GM18861 (cell line): ENCODE measurements at regions not wholly inside any gene's neighbourhood (a gene's known extent, or its start where the extent isn't known, plus 50 kb on each side); places are given as distances from the start of the nearest gene placed in this dataset.
"Not testable (repeated sequence)": the region's sequence is repeated elsewhere in the genome, so short reads cannot be mapped to it uniquely, and the experiment has no call there.

ENCODE experiments used
- ATAC-seq: cut with Tn5 transposase; IDR thresholded peaks from one replicate; pipeline ENCODE4 v1.9.1; 2021; ENCODE audit not compliant: unreplicated experiment

DNA sequence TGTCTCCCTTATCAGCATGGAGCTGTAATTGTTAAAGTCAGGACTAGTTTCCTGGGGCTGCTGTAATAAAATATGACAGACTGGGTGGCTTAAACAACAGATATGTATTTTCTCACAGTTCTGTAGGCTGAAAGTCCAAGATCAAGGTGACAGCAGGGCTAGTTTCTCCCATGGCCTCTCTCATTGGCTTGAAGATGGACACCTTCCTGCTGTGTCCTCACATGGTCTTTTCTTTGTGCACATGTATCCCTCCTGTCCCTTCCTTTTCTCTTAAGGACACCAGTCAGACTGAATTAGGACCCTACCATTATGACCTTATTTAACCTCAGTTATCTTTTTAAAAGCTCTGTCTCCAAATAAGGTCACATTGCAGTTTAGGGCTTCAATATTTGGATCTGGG, 700.5 kb upstream of the MEF2C start:
- ATAC-seq = no peak

DNA sequence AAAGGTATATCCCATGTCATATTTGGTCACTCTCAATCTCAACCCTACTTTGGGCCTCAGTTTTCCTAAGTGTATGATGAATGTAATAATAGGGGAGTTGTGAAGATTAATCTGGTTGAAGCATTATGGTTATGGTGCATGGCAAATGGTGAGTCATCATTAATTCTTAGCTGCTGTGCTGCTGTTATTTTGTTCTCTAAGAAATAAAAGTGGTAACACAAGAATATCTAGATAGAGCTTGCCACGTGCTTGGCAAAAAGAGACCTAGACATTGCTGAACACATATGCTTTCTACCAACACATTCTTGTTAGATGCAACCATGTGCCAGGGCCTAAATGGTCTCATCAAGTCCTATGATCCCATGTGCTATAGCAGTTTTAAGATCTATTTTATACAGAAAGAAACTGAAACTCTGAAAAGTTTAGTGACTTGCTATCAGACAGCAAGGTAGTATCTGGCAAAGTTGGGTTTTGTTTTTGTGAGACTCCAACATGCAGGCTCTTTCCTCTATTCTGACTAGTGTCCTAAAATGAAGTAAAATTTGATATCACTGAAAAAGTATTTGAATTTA, 699.9 kb upstream of the MEF2C start:
- ATAC-seq = no peak

DNA sequence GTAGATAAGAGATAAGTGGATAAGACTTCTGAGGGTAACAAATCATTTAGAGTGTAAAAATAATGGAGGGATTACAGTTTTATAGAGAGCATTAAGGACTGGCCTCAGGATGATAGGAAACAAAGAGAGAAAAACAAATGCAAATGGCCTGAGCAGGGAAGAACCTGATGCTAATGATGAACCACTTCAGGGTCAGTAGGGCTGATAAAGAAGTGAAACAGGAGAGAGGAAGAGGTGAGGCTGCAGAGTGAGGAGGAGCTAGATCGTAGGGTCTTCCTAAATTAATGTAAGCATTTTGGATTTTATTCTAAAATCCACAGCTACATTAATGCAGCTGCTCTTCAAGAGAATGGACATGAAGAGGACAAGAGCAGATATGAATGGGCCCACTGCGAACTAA, 698.0 kb upstream of the MEF2C start:
- no peak for ATAC-seq

DNA sequence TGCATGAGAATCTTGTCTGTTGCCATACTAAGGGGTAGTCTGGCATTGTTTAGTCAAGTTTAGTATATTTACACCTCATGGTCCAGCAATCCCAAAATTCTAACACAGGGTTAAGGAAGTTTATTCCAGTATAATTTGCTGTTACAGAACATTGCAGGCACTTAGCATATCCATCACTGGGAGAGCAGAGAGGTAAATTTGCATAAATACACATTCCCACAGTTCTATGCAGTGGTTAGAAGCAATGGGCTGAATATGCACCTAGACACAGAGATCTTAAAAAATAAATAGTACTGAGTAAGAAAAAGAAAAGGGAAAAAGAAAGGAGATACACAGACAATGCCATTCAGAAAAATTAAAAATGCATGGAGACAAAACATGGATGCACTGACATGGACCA, 692.3 kb upstream of the MEF2C start:
- ATAC-seq = no peak

DNA sequence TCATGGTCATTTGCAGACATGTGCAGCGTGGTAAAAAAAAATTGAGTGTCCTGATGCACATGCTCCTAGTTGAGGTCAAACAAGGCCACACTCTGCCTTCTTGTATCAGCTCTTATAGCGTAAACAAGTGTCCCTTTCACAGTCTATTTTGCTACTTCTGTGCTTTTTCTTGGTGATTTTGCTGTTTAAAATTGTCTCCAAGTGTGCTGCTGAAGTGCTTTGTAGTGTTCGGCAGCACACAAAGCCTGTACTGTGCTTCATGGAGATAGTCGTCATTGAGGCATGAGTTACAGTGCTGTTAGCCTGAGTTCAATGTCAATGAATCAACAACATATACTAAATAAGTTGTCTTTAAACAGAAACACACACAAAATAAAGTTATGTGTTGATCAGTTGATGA, 690.4 kb upstream of the MEF2C start:
- ATAC-seq = no peak

DNA sequence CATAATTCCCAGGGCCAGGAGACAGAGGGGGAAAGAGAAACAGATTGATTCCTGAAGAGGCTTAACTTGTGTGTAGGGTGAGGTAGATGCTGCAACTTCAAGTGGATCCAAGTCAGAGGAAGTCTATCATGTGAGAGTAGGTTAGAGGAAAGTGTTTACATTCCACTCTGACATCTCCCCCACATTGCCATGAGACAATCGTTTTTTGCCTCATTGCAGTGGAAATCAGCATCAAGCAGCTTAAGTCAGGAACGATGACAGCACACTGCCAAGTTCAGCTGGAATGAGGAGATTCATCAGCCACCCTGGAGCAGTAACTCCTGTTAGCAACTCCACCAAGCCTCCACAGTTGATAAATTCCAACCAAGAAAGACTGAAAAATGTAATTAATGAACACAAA, 689.7 kb upstream of the MEF2C start:
- ATAC-seq = no peak

DNA sequence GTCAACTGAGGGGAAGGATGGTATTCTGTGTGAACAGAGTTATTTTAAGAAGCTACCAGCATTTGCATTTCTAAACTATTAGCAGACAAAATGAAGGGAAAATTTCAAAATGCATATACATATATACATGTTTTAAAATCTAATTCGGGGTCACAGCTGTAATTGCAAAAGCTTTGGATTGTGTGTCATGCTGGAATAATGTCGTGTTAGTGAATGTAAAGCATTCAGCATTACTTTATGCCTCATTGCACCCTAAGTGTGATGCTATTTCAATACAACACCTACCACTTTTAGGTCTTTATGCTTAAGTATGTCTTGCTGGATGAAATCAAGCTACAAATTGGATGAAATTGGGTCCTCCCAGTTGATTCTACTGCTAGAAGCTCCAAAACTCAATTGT, 687.6 kb upstream of the MEF2C start:
- no peak for ATAC-seq

DNA sequence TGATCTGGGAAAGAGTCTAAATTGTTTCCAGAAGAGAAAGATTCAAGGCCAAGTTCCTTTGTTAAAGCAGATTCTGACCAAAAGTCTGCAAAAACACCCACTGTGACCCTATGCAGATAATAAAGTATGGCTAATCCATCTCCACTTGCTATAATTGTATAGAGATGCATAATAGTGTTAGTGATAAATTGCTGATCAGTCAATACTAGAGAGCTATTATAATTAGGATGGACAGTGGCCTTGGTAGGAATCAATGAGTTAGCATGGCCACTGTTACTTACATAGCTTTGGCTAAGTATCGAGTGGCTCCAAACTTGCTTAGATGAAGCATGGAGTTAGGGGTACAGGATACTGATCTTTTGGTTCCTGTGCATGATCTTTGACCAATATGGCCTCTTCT, 683.4 kb upstream of the MEF2C start:
- ATAC-seq = no peak

DNA sequence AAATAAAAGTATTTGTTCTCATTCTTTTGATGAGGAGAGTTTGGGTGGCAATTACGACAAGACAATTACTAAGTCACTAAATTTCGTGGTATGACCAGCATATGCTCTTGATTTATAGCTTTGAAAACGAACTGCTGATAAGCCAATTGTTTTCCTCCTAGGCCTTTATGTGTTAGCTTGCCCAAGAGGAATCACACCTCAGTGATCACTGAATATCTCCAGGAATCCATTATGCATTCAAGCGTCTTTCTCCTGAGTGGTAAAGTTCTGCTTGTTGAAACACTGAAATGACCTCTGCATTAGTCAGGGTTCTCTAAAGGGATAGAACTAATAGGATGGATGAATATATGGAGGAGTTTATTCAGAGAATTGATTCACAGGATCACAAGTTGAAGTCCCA, 677.7 kb upstream of the MEF2C start:
- ATAC-seq = no peak

DNA sequence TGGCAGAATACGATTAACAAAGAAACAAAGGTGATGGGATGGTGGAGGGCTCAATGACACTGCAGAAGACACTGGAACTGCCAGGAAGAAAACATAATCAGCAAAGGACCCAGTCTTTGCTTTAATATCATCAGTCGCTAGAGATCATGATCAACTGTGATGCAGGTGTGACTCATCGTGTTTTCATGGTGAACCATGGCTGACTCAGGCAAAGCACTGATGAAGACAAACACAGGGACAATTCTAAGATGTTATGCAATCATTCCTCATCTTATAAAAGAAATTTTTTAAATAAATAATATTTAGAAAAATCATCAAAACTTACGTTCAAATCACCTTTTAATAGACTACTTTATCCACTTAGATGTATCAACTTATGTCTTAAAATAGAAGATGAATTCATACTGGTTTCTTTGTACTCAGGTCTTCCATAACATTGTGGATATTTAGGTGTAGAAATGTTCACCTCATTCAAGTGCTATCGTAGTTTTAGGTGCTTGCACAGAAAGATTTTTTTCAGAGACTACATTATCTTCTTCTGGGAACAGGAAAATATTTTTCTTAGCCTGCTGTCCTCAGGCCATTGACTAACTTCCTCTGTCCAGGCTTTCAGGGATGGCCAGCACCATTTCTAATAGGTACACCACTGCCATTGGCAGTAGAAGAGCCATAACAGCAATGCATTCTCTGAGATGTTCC, 673.4 kb upstream of the MEF2C start:
- ATAC-seq = no peak

DNA sequence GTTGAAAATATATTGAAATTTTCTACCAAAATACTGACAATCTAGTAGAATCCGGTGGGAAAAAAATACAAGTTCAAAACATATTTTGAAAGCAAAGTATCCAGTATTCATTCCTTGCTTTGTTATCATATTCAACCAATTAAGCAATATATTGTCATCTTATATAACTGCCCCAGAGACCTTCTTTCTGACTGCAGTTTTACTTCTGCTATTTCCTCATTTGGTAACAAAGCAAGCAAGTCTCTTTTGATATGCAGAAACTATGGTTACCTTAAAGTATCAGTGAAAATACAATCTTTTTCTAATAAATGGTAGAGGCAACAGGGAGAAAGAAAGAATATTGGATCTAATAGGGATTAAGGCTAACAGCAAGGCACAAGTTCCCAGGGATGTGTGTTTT, 663.7 kb upstream of the MEF2C start:
- ATAC-seq = no peak

DNA sequence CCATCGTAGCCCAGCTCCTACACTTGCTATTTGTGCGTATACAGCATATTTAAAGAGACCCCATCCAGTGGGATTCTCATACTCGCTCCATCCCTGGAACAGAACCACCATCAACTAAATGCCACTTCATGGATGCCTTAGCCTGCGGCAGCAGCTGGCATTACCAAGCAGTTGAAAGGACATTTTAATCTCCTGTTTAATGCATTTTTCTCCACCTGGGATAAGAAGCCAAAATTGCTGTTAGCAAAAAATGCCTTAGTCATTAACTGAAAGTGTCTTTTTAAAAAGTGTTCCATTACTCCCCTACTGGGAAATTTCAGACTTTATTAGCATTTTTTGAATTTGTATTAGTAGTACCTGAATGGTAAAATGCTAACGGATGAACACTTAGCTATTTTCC, 662.6 kb upstream of the MEF2C start:
- ATAC-seq = no peak

DNA sequence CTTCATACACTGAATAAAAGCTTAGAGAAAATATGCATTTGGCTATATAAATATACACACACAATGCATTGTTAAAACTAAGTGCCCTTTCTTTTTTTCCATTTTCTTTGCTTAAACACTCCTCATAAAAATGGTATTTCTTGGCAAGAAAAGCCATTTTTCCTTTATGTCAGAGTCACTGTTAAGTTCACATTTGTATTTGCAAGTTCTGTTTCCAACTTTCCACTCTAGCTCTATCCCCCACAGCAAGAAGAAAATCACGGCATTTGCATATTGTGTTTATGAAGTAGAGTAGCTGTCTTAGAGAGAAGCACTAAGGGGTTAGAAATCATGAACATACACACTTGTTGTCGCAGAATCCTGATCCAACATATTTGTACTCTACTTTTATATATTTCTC, 662.1 kb upstream of the MEF2C start:
- no peak for ATAC-seq

DNA sequence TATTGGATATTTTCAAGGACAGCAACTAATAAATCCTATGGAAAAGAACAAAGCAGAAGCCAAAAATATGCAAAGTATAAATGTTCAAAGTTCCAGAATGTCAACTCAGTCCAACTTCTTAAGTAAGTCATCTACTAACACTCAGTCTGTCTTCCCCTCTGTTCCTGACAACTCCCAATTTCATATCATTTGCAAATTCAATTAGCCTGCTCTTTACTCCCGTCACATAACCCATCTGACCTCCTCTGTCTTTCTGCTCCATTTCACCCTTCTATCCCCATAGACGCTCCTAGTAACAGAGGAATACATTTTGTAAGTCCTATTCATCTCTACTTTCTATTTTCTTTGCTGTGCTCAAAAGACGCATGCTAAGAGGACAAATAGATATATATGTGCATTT, 659.8 kb upstream of the MEF2C start:
- ATAC-seq = no peak

DNA sequence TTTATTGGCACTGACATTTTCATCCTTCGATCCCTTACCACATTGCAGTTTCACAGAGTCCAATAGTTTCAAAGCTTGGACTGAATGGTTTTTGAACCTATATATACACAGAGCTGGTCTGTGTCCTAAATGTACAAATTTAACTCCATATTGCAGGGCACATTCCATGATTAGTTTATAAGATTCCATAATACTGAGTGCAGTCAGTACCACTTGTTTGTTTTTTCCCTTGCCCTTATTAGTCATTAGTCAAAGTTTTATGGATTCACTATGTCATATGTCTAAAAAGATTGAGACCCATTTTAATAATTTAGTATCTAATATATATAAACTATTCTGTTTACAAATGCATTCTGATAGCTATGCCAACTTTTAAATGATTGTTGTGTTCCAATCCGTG, 654.8 kb upstream of the MEF2C start:
- ATAC-seq = no peak

DNA sequence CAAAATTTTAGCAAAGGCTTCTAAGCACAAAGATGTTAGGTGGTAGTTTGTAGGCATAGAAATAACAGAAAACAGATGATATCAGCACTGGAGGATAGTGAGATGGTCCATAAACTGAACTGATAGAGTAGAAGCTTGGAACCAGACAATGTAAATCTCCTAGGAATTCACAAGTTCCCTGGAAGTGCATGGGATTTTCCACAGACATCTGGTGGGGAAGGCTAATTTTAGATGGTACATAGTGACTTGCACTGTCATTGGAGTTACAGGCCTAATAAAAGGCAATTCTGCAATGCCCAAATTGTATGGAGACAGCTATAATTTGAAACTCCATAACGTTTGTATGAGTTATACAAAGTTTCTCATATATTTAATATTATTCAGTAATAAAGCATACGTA, 653.0 kb upstream of the MEF2C start:
- no peak for ATAC-seq

DNA sequence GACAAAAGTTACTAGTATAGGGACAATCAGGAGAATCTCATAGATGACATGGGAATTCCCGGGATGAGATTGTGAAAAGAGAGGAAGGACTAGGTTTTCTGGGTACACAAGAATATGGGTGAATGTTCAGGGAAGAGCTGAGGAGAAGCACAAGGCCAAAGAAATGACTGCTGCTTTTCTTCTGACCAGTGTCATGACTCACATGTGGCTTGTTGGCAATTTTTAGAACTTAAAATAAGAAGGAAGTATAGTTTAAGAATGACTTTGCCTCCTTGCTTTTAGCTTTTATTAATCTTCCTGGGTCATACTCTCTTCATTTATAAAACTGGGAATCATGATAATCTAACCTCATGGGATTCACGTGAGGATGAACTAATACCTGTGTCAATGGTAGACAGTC, 652.4 kb upstream of the MEF2C start:
- no peak for ATAC-seq

DNA sequence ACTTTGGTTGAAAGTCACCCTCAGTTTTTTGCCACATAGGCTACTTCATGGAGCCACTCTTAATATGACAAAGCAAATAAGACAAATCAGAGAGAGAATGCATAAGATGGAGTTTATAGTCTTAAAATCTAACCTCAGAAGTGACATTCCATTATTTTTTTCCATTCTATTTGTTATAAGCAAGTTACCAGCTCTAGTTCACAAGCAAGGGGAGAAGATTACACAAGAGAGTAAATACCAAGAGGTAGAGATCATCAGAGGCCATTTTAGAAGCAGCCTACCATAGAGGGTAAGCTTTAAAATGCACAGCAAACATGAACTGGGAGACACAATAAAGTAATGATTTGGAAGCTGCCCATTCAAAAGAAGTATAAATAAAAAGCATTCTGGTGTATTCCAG, 651.3 kb upstream of the MEF2C start:
- ATAC-seq = no peak

DNA sequence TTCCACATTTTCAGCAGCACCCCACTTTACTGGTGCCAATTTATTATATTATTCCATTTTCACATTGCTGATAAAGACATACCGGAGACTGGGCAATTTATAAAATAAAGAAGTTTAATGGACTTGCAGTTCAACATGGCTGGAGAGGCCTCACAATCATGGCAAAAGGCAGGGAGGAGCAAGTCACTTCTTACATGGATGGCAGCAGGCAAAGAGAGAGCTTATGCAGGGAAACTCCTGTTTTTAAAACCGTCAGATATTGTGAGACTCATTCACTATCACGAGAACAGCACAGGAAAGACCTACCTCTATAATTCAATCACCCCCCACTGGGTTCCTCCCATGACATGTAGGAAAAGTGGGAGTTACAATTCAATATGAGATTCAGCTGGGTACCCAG, 641.8 kb upstream of the MEF2C start:
- ATAC-seq = no peak

DNA sequence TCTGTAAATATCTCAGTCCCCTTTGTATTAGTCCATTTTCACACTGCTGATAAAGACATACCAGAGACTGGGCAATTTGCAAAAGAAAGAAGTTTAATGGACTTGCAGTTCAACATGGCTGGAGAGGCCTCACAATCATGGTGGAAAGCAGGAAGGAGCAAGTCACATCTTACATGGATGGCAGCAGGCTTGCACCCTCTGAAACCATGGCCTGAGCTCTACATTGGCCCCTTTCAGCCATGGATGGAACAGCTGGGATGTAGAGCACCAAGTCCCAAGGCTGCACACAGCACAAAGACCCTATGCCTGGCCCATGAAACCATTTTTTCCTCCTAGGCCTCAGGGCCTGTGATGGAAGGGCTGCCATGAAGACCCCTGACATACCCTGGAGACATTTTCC, 640.9 kb upstream of the MEF2C start:
- ATAC-seq = not testable (repeated sequence)

DNA sequence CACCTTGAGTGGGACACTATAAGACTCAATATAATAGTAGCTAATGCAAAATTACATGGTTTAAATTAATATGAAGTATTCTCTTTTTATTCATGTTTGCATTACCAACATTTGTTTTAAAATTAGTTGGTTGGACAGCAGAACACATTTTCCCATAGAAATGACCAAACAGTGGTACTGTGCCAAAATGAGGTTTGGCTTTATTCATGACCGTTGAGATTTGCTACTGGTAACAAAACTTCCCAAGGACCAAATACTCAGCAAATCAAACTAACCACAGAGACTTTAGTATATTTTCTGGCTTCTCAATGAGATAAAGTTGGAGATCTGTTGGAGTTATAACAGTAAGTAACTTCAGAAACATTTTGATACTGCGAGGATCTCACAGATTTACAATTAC, 637.8 kb upstream of the MEF2C start:
- ATAC-seq = no peak

DNA sequence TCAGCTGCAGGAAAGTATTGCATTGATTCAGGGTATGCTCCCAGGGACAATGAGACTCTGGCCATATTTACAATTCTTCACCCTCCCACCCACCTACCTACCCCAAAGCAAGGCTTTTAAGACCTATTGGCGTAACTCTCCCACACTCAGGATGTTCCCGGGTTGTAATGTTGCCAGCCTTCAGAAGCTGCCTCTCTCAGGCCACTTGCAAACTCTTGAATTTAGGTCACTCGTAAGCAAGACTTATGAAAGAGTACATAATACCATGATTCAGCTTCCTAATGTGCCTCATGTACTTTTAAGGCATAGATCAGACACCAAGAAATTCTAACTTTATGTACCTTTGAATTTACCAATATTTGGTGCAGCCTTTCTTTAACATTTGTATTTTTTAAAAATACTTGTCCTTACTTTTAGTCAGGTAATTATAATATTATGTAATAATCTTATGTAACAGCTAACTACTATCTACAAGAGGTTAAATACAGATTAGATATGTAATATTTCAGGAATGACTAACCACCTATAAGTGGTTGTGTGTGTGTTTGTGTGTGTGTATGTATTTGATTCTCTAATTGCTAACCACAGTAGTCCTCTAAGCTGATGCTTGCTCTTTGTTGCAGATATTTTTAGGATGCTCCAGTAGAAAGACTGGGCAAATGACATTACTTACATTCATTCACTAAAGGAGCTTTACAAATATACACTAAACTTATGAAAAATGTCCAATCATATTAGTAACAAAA, 630.5 kb upstream of the MEF2C start:
- ATAC-seq = no peak

DNA sequence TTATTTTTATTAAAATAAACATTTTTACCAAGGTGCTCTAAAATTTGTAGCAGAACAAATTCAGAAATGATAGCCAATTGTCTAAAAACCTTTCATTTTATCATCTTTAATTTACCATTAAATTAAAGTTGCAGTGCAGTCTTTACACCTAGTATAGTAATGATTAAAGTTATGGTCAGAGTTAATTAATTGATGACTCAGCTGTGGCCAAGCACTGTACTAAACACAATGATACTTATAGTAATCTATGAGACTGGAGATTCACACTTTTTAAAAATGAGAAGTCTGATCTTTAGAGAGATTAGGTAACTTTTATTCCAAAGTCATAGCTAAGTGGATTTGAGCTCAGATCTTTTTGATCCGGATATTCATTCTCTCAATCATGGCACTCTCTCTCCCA, 621.1 kb upstream of the MEF2C start:
- ATAC-seq = no peak
